KMS-11 (cell line): ENCODE measurements at regions not wholly inside any gene's neighbourhood (a gene's known extent, or its start where the extent isn't known, plus 50 kb on each side); places are given as distances from the start of the nearest gene placed in this dataset.
"Not testable (repeated sequence)": the region's sequence is repeated elsewhere in the genome, so short reads cannot be mapped to it uniquely, and the experiment has no call there.

Experiments
- H2AFZ ChIP-seq: fragments of 200-600 bp; sonication (generic); 2 replicates; pipeline ENCODE4 v1.6.1; 2016; ENCODE audit warnings: antibody characterized with exemption, mixed run types, low read depth
- H3K27ac ChIP-seq: fragments of 200-600 bp; sonication (generic); 2 replicates; pipeline ENCODE4 v1.6.1; 2016; ENCODE audit warnings: mild to moderate bottlenecking, mixed run types
- H3K27me3 ChIP-seq: fragments of 200-600 bp; sonication (generic); 2 replicates; pipeline ENCODE4 v1.6.1; 2017; ENCODE audit warnings: mild to moderate bottlenecking, low read depth, mixed run types, moderate library complexity; ENCODE audit not compliant: insufficient read depth
- H3K36me3 ChIP-seq: fragments of 200-600 bp; sonication (generic); 2 replicates; pipeline ENCODE4 v1.6.1; 2017; ENCODE audit warnings: mild to moderate bottlenecking, mixed run types; ENCODE audit not compliant: insufficient read depth
- H3K4me1 ChIP-seq: fragments of 200-600 bp; sonication (generic); 2 replicates; pipeline ENCODE4 v1.6.1; 2016; ENCODE audit warnings: mild to moderate bottlenecking, low read depth, mixed run types; ENCODE audit not compliant: poor library complexity, severe bottlenecking
- H3K4me2 ChIP-seq: fragments of 200-600 bp; sonication (generic); 2 replicates; pipeline ENCODE4 v1.7.0; 2016; ENCODE audit warnings: mild to moderate bottlenecking, mixed run types
- H3K4me3 ChIP-seq: fragments of 200-600 bp; sonication (generic); IDR thresholded peaks from 2 replicates; pipeline ENCODE4 v1.6.1; 2017; ENCODE audit warnings: low read depth, low read length, mixed read lengths; ENCODE audit not compliant: insufficient read depth
- H3K79me2 ChIP-seq: fragments of 200-600 bp; sonication (generic); 2 replicates; pipeline ENCODE4 v1.6.1; 2016; ENCODE audit warnings: low read depth, mixed run types; ENCODE audit not compliant: insufficient read depth
- H3K9ac ChIP-seq: fragments of 200-600 bp; sonication (generic); 2 replicates; pipeline ENCODE4 v1.6.1; 2016; ENCODE audit warnings: mild to moderate bottlenecking, mixed run types
- H4K20me1 ChIP-seq: fragments of 200-600 bp; sonication (generic); 2 replicates; pipeline ENCODE4 v1.6.1; 2016; ENCODE audit warnings: mild to moderate bottlenecking, mixed run types; ENCODE audit not compliant: insufficient read depth
- CTCF ChIP-seq: fragments of 200-600 bp; sonication (generic); conservative IDR thresholded peaks from 2 replicates; pipeline ENCODE4 v1.6.1; 2017; ENCODE audit warnings: low read depth, mild to moderate bottlenecking, antibody characterized with exemption, low read length, moderate library complexity, mixed read lengths

- Histone ChIP-seq H3K9ac (no peak overlapping the region), H3K36me3 (no peaks in the 10 kb centered on the region), H3K4me3 (no peak overlapping the region), H4K20me1 (no peaks in the 10 kb centered on the region), H3K4me2 (no peak overlapping the region), H3K4me1 (peaks cover 29% of the 10 kb centered on the region), H3K79me2 (no peaks in the 10 kb centered on the region), H3K27ac (no peak overlapping the region), H2AFZ (no peak overlapping the region), H3K27me3 (no peaks in the 10 kb centered on the region)
- no peak for TF ChIP-seq CTCF
Observed at GRCh38 chr3:182331341-182331740, 462.0 kb upstream of the ATP11B start.

DNA sequence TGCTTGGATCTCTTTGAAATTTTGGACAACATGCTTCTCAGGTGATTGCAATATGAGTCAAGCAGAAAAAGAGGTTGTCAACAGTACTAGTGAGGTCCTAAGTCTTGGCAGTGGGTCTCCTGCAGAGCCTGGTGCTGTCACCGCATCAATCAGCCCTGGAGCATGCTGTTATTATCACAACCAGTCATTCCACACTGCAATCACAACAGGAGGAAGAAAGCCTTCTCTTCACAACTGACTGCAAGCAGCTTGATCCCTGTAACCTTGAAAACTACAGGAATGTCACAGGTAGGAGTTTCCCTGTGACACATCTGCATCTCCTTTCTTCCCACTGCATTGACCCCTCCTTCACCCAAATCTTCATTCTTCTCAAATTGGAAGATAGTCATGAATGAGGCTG, 451.1 kb upstream of the ATP11B start:
- no peaks in the 10 kb centered on the region for H4K20me1 ChIP-seq
- H3K27me3 ChIP-seq = no peaks in the 10 kb centered on the region
- H3K4me2 ChIP-seq = no peak overlapping the region
- no peaks in the 10 kb centered on the region for H3K79me2 ChIP-seq
- TF ChIP-seq CTCF = no peak
- H3K4me3 ChIP-seq = no peak overlapping the region
- H2AFZ ChIP-seq = no peak overlapping the region
- H3K27ac ChIP-seq = no peak overlapping the region
- H3K36me3 ChIP-seq = no peaks in the 10 kb centered on the region
- no peak overlapping the region for H3K9ac ChIP-seq
- H3K4me1 ChIP-seq = no peaks in the 10 kb centered on the region

GRCh38 chr3:182344026-182344425, 449.3 kb upstream of the ATP11B start:
- not testable (repeated sequence) for H3K27ac ChIP-seq, H2AFZ ChIP-seq, H3K27me3 ChIP-seq, H3K4me1 ChIP-seq, H3K4me2 ChIP-seq, H3K4me3 ChIP-seq, H3K79me2 ChIP-seq, H4K20me1 ChIP-seq, H3K36me3 ChIP-seq, H3K9ac ChIP-seq

DNA sequence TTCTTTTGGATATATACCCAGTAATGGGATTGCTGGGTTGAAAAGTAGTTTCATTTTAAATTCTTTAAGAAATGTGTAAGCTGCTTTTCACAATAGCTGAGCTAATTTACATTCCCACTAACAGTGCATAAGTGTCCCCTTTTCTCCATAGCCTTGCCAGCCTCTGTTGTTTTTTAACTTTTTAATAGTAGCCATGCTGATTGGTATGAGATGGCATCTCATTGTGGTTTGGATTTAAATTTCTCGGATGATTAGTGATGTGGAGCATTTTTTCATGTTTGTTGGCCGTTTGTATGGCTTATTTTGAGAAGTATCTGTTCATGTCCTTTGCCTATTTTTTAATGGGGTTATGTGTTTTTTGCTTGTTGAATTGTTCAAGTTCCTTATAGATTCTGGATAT, 444.3 kb upstream of the ATP11B start:
- no peak overlapping the region for H3K27ac ChIP-seq
- no peaks in the 10 kb centered on the region for H3K27me3 ChIP-seq
- H3K36me3 ChIP-seq = no peaks in the 10 kb centered on the region
- TF ChIP-seq CTCF = no peak
- no peaks in the 10 kb centered on the region for H4K20me1 ChIP-seq
- peaks cover 7% of the 10 kb centered on the region for H3K4me1 ChIP-seq
- no peak overlapping the region for H2AFZ ChIP-seq
- no peak overlapping the region for H3K4me2 ChIP-seq
- H3K79me2 ChIP-seq = no peaks in the 10 kb centered on the region
- H3K4me3 ChIP-seq = no peak overlapping the region
- H3K9ac ChIP-seq = no peak overlapping the region

GRCh38 chr3:182349951-182350517, 443.3 kb upstream of the ATP11B start:
- H3K4me2 ChIP-seq = no peak overlapping the region

More at GRCh38 chr3:182349951-182350517, 443.3 kb upstream of the ATP11B start:
- no peak overlapping the region for H3K9ac ChIP-seq
- H2AFZ ChIP-seq = no peak overlapping the region
- no peaks in the 10 kb centered on the region for H3K27me3 ChIP-seq
- no peaks in the 10 kb centered on the region for H3K36me3 ChIP-seq
- no peak overlapping the region for H3K4me3 ChIP-seq
- H3K4me1 ChIP-seq = peaks cover 7% of the 10 kb centered on the region
- no peak for TF ChIP-seq CTCF
- no peak overlapping the region for H3K27ac ChIP-seq
- no peaks in the 10 kb centered on the region for H3K79me2 ChIP-seq
- H4K20me1 ChIP-seq = no peaks in the 10 kb centered on the region
